ENCODE measurements at regions not wholly inside any gene's neighbourhood (a gene's known extent, or its start where the extent isn't known, plus 50 kb on each side); places are given as distances from the start of the nearest gene placed in this dataset.

DNA sequence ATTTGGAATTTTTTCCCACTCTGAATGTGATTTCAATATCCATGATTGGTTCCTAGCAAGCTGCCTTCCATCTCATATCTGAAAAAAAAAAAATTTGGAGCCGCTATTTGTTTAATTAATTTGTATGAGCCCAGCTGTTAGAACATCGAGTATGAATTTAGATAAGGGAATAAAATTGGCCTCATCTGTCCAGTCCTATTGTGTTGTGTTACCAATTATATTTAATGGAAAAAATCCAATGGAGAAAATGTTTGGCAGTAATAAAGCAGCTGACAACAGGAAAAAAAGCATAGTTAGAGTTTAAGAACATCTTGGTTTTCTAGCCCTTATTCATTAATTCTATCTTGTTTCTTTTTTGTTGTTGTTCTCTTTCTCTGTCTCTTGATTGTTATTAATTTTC is 735.6 kb upstream of the RIOK2 start:
- no peak for TF ChIP-seq SNAI2 (CRISPR knock-in tag; IDR thresholded peaks at IDR 0.05)
- no peak for ATAC-seq

DNA sequence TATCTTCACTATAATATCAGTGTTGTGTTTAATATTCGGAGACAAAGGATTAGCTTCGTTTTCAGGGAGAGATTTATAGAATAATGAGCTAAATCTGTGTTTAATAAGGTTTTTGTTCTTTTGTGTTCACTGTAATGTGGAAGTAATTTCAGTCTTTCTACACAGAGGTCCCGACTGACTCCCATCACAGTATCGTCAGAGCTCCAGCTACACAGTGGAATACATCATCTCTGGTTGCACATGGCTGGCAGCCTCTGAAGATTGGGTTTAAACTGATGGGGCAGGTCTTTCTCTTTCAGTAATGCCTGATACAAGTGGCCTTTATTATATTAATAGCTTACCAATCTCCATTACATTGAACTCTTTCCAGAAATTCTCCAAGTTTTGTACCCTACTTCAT is 736.7 kb upstream of the RIOK2 start:
- ATAC-seq: no peak
- TF ChIP-seq OSR1 (CRISPR knock-in tag; IDR thresholded peaks at IDR 0.05) (no peak), ZFP3 (CRISPR knock-in tag; IDR thresholded peaks at IDR 0.05) (no peak), ZFP30 (CRISPR knock-in tag; IDR thresholded peaks at IDR 0.05) (no peak), BACH2 (CRISPR knock-in tag; IDR thresholded peaks at IDR 0.05; ENCODE audit: borderline replicate concordance) (no peak)

DNA sequence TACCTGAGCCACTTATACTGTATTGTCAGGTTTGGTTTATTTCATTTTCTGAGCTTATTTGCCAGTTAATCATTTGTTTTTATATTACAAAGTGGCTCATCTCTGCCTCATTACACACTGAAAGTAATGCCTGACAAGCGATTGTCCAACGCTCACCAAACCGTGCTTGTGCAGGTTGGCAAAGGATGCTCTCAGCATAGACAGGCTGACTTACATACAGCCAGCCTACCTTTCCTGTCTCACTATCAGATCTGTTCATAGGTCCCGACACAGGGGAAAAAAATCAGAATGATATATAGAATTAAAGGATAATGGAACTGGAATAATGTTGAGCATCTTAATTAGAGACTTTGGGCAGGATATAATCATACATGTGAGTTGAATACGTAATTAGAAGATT is 739.7 kb upstream of the RIOK2 start:
- ATAC-seq: no peak
- no peak for TF ChIP-seq ZC3H10 (CRISPR knock-in tag; IDR thresholded peaks at IDR 0.05)
- TF ChIP-seq, protein P1, sequence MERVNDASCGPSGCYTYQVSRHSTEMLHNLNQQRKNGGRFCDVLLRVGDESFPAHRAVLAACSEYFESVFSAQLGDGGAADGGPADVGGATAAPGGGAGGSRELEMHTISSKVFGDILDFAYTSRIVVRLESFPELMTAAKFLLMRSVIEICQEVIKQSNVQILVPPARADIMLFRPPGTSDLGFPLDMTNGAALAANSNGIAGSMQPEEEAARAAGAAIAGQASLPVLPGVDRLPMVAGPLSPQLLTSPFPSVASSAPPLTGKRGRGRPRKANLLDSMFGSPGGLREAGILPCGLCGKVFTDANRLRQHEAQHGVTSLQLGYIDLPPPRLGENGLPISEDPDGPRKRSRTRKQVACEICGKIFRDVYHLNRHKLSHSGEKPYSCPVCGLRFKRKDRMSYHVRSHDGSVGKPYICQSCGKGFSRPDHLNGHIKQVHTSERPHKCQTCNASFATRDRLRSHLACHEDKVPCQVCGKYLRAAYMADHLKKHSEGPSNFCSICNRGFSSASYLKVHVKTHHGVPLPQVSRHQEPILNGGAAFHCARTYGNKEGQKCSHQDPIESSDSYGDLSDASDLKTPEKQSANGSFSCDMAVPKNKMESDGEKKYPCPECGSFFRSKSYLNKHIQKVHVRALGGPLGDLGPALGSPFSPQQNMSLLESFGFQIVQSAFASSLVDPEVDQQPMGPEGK (CRISPR knock-in tag; IDR thresholded peaks at IDR 0.05; ENCODE audit: borderline replicate concordance): no peak
- no peak for TF ChIP-seq TOX (CRISPR knock-in tag; IDR thresholded peaks at IDR 0.05; ENCODE audit: borderline replicate concordance)
- TF ChIP-seq, protein P2, sequence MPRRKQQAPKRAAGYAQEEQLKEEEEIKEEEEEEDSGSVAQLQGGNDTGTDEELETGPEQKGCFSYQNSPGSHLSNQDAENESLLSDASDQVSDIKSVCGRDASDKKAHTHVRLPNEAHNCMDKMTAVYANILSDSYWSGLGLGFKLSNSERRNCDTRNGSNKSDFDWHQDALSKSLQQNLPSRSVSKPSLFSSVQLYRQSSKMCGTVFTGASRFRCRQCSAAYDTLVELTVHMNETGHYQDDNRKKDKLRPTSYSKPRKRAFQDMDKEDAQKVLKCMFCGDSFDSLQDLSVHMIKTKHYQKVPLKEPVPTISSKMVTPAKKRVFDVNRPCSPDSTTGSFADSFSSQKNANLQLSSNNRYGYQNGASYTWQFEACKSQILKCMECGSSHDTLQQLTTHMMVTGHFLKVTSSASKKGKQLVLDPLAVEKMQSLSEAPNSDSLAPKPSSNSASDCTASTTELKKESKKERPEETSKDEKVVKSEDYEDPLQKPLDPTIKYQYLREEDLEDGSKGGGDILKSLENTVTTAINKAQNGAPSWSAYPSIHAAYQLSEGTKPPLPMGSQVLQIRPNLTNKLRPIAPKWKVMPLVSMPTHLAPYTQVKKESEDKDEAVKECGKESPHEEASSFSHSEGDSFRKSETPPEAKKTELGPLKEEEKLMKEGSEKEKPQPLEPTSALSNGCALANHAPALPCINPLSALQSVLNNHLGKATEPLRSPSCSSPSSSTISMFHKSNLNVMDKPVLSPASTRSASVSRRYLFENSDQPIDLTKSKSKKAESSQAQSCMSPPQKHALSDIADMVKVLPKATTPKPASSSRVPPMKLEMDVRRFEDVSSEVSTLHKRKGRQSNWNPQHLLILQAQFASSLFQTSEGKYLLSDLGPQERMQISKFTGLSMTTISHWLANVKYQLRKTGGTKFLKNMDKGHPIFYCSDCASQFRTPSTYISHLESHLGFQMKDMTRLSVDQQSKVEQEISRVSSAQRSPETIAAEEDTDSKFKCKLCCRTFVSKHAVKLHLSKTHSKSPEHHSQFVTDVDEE (CRISPR knock-in tag; IDR thresholded peaks at IDR 0.05): no peak
- TF ChIP-seq ZNF565 (CRISPR knock-in tag; conservative IDR thresholded peaks at IDR 0.05; ENCODE audit: low read depth): no peak
- TF ChIP-seq ZNF70 (CRISPR knock-in tag; IDR thresholded peaks at IDR 0.05): no peak
- TF ChIP-seq RARB (CRISPR knock-in tag; IDR thresholded peaks at IDR 0.05): no peak
- TF ChIP-seq, protein P3, sequence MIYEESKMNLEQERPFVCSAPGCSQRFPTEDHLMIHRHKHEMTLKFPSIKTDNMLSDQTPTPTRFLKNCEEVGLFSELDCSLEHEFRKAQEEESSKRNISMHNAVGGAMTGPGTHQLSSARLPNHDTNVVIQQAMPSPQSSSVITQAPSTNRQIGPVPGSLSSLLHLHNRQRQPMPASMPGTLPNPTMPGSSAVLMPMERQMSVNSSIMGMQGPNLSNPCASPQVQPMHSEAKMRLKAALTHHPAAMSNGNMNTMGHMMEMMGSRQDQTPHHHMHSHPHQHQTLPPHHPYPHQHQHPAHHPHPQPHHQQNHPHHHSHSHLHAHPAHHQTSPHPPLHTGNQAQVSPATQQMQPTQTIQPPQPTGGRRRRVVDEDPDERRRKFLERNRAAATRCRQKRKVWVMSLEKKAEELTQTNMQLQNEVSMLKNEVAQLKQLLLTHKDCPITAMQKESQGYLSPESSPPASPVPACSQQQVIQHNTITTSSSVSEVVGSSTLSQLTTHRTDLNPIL (CRISPR knock-in tag; IDR thresholded peaks at IDR 0.05; ENCODE audit: low read depth): no peak
- TF ChIP-seq, protein P4, sequence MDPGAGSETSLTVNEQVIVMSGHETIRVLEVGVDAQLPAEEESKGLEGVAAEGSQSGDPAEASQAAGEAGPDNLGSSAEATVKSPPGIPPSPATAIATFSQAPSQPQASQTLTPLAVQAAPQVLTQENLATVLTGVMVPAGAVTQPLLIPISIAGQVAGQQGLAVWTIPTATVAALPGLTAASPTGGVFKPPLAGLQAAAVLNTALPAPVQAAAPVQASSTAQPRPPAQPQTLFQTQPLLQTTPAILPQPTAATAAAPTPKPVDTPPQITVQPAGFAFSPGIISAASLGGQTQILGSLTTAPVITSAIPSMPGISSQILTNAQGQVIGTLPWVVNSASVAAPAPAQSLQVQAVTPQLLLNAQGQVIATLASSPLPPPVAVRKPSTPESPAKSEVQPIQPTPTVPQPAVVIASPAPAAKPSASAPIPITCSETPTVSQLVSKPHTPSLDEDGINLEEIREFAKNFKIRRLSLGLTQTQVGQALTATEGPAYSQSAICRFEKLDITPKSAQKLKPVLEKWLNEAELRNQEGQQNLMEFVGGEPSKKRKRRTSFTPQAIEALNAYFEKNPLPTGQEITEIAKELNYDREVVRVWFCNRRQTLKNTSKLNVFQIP (CRISPR knock-in tag; IDR thresholded peaks at IDR 0.05; ENCODE audit: borderline replicate concordance, low read depth): no peak

DNA sequence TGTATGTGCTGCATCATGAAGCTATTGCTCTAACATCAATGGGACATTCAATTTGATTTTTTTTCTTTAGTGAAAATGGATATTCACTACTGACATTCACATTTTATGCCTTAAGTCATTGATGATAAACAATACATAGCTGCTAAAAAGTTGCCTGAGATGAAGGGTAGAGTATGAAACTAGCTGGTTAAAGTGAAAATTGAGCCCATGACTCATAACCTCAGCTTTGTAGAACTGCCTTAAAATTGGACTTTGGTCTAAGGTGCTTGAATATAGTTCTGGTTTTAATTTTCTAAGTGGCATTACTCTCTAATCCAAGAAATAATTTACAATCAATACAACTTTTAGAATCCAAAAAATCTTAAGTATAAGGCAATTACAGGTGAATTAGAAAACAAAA is 740.4 kb upstream of the RIOK2 start:
- TF ChIP-seq, protein P1 (CRISPR knock-in tag; IDR thresholded peaks at IDR 0.05; ENCODE audit: borderline replicate concordance): no peak
- no peak for TF ChIP-seq ZNF565 (CRISPR knock-in tag; conservative IDR thresholded peaks at IDR 0.05; ENCODE audit: low read depth)
- TF ChIP-seq ZNF70 (CRISPR knock-in tag; IDR thresholded peaks at IDR 0.05): no peak
- TF ChIP-seq, protein P2 (CRISPR knock-in tag; IDR thresholded peaks at IDR 0.05): no peak
- TF ChIP-seq TOX (CRISPR knock-in tag; IDR thresholded peaks at IDR 0.05; ENCODE audit: borderline replicate concordance): no peak
- no peak for TF ChIP-seq OSR1 (CRISPR knock-in tag; IDR thresholded peaks at IDR 0.05)
- TF ChIP-seq, protein P5, sequence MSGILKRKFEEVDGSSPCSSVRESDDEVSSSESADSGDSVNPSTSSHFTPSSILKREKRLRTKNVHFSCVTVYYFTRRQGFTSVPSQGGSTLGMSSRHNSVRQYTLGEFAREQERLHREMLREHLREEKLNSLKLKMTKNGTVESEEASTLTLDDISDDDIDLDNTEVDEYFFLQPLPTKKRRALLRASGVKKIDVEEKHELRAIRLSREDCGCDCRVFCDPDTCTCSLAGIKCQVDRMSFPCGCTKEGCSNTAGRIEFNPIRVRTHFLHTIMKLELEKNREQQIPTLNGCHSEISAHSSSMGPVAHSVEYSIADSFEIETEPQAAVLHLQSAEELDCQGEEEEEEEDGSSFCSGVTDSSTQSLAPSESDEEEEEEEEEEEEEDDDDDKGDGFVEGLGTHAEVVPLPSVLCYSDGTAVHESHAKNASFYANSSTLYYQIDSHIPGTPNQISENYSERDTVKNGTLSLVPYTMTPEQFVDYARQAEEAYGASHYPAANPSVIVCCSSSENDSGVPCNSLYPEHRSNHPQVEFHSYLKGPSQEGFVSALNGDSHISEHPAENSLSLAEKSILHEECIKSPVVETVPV (CRISPR knock-in tag; IDR thresholded peaks at IDR 0.05): no peak
- TF ChIP-seq CSDC2 (CRISPR knock-in tag; IDR thresholded peaks at IDR 0.05): no peak
- TF ChIP-seq ARNTL (CRISPR knock-in tag; IDR thresholded peaks at IDR 0.05; ENCODE audit: borderline replicate concordance, low read depth): no peak
- no peak for TF ChIP-seq ZNF8 (CRISPR knock-in tag; IDR thresholded peaks at IDR 0.05)
- no peak for TF ChIP-seq GLIS3 (CRISPR knock-in tag; IDR thresholded peaks at IDR 0.05)
- TF ChIP-seq ISL1 (CRISPR knock-in tag; IDR thresholded peaks at IDR 0.05): no peak
- TF ChIP-seq ZFP30 (CRISPR knock-in tag; IDR thresholded peaks at IDR 0.05): no peak
- TF ChIP-seq TCF4 (CRISPR knock-in tag; IDR thresholded peaks at IDR 0.05; ENCODE audit: borderline replicate concordance): no peak
- TF ChIP-seq ESRRG (CRISPR knock-in tag; IDR thresholded peaks at IDR 0.05): no peak
- no peak for TF ChIP-seq ZC3H10 (CRISPR knock-in tag; IDR thresholded peaks at IDR 0.05)
- ATAC-seq: no peak
